ENCODE measurements at regions not wholly inside any gene's neighbourhood (a gene's known extent, or its start where the extent isn't known, plus 50 kb on each side); places are given as distances from the start of the nearest gene placed in this dataset.

GRCh38 chr13:54660277-54660676 lies 1631.7 kb downstream of the OLFM4 start:
- Histone ChIP-seq H3K27ac (no peak overlapping the region), H3K4me3 (ENCODE audit: low read depth, low read length) (no peak overlapping the region), H3K27me3 (replicated peaks) (no peaks in the 10 kb centered on the region), H3K36me3 (replicated peaks) (no peaks in the 10 kb centered on the region)
- TF ChIP-seq CTCF (IDR thresholded peaks at IDR 0.05; ENCODE audit: low read depth, low read length, missing control alignments): no peak
- in situ Hi-C loops (cut with HindIII; ENCODE audit: low pct_ligation_motif_present, low sequenced_read_pairs): no loop called here
- no peak for DNase-seq

- no peak for TF ChIP-seq CTCF (IDR thresholded peaks at IDR 0.05; ENCODE audit: low read depth, low read length, missing control alignments)
- H3K27me3 ChIP-seq (replicated peaks): no peaks in the 10 kb centered on the region
- in situ Hi-C loops (cut with HindIII; ENCODE audit: low pct_ligation_motif_present, low sequenced_read_pairs): no loop called here
- H3K27ac ChIP-seq: no peak overlapping the region
- no peak for DNase-seq
- no peak overlapping the region for H3K4me3 ChIP-seq (ENCODE audit: low read depth, low read length)
- no peaks in the 10 kb centered on the region for H3K36me3 ChIP-seq (replicated peaks)
Measured at GRCh38 chr13:54676526-54677113, 1648.0 kb downstream of the OLFM4 start.

GRCh38 chr13:54682184-54682583 lies 1653.6 kb downstream of the OLFM4 start:
- in situ Hi-C loops (cut with HindIII; ENCODE audit: low pct_ligation_motif_present, low sequenced_read_pairs): no loop called here
- Histone ChIP-seq H3K27me3 (replicated peaks) (no peaks in the 10 kb centered on the region), H3K27ac (no peak overlapping the region), H3K4me3 (ENCODE audit: low read depth, low read length) (no peak overlapping the region), H3K36me3 (replicated peaks) (no peaks in the 10 kb centered on the region)
- DNase-seq: no peak
- TF ChIP-seq CTCF (IDR thresholded peaks at IDR 0.05; ENCODE audit: low read depth, low read length, missing control alignments): no peak

- no peak for DNase-seq
- in situ Hi-C loops (cut with HindIII; ENCODE audit: low pct_ligation_motif_present, low sequenced_read_pairs): no loop called here
- TF ChIP-seq CTCF (IDR thresholded peaks at IDR 0.05; ENCODE audit: low read depth, low read length, missing control alignments): no peak
Measured at GRCh38 chr13:54687173-54687572, 1658.6 kb downstream of the OLFM4 start.

GRCh38 chr13:54699831-54700230 lies 1671.2 kb downstream of the OLFM4 start:
- H3K4me3 ChIP-seq (ENCODE audit: low read depth, low read length): no peak overlapping the region
- in situ Hi-C loops (cut with HindIII; ENCODE audit: low pct_ligation_motif_present, low sequenced_read_pairs): no loop called here
- no peaks in the 10 kb centered on the region for H3K27me3 ChIP-seq (replicated peaks)
- no peak for DNase-seq
- H3K36me3 ChIP-seq (replicated peaks): no peaks in the 10 kb centered on the region
- H3K27ac ChIP-seq: no peak overlapping the region
- TF ChIP-seq CTCF (IDR thresholded peaks at IDR 0.05; ENCODE audit: low read depth, low read length, missing control alignments): no peak

More at GRCh38 chr13:54687173-54687572, 1658.6 kb downstream of the OLFM4 start:
- no peak overlapping the region for H3K27ac ChIP-seq
- no peak overlapping the region for H3K4me3 ChIP-seq (ENCODE audit: low read depth, low read length)
- H3K36me3 ChIP-seq (replicated peaks): no peaks in the 10 kb centered on the region
- H3K27me3 ChIP-seq (replicated peaks): no peaks in the 10 kb centered on the region

GRCh38 chr13:54705738-54706137 lies 1677.1 kb downstream of the OLFM4 start:
- Histone ChIP-seq H3K27me3 (replicated peaks) (no peaks in the 10 kb centered on the region), H3K27ac (no peak overlapping the region), H3K4me3 (ENCODE audit: low read depth, low read length) (no peak overlapping the region), H3K36me3 (replicated peaks) (no peaks in the 10 kb centered on the region)
- no peak for TF ChIP-seq CTCF (IDR thresholded peaks at IDR 0.05; ENCODE audit: low read depth, low read length, missing control alignments)
- in situ Hi-C loops (cut with HindIII; ENCODE audit: low pct_ligation_motif_present, low sequenced_read_pairs): no loop called here
- DNase-seq: no peak
